Amygdala (tissue), 56 donors: ENCODE measurements at regions not wholly inside any gene's neighbourhood (a gene's known extent, or its start where the extent isn't known, plus 50 kb on each side); places are given as distances from the start of the nearest gene placed in this dataset.
A peak's percentile ranks its signal among the peaks of the same experiment; 100 is the strongest.
"Not testable (repeated sequence)": the region's sequence is repeated elsewhere in the genome, so short reads cannot be mapped to it uniquely, and the experiment has no call there.

Experiments used
- DNase-seq, 56 donors: peaks; one replicate each; lab custom pipeline; 2025; lab: John Stamatoyannopoulos, UW

- no peak for DNase-seq
Observed at GRCh38 chr4:79850626-79851025, 222.4 kb downstream of the ANTXR2 start.

GRCh38 chr4:79848329-79848728 is 224.7 kb downstream of the ANTXR2 start:
- no peak for DNase-seq

DNA sequence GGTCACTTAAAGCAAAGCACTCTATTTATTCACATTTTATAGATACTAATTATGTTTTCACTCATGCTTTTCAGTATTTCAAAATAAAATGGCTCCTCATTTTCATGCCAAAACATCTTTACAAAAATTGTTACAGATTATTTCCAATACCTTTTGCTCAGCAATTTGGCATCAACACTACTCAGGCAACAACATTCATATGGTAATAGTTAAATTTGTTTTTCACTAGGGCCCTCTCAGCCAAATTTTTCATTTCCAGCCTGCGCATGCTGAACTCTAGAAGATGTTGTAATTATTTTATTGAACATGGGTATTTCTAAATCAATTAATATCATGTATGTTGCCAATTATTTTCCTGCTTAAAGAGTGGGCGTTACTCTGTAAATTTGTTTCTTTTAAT is 225.6 kb downstream of the ANTXR2 start:
- no peak for DNase-seq

DNA sequence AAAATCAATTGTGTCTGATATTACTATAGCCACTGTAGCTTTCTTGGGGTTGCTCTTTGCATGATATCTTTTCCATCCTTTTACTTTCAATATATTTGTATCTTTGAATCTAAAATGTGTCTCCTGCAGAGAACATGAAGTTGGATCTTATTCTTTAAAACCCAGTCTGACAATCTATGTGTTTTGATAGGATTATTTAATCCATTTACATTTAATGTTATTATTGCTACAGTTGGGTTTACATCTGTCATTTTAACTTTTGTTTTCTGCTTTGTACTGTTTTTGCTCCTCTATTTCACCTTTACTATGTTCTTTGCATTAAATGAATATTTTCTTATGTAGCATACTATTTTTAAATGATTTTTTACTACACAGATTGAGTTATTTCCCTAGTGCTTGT is 230.9 kb downstream of the ANTXR2 start:
- DNase-seq, result no peak

GRCh38 chr4:79833857-79834256 is 239.2 kb downstream of the ANTXR2 start:
- no peak for DNase-seq

DNA sequence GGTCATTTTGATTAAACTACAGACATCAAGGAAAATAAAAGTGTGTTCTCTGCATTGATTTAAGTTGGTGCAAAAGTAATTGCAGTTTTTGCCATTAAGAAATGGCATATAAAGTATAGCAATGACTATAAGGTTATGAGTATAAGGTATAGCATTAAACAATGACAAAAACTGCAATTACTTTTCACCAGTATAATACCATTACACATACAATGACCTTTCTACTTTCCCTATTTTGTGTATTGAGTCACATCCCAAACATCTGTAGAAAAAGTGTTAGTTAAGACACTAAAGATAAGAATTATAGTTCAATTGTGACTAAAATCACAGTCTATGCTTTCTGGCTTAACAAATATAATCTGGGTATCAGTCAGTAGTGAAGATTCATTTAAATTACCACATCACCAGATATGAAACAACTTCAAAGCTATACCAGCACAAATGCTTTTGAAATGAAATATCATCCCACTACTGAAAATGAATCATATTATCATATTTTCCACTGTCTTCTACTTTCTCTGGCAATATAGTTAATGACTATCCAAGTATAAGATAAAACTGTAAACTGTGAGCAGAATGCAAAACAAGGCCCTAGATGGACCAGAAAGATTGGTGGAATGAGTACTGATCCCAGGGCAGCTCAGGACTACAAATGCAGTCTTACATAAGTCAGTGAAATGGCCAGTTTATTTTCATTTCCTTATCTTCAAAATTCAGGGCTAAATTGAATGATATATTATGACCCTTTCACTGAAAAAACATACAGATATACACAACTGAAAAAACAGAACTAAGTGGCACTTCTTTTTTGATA is 241.1 kb downstream of the ANTXR2 start:
- DNase-seq, result no peak

DNA sequence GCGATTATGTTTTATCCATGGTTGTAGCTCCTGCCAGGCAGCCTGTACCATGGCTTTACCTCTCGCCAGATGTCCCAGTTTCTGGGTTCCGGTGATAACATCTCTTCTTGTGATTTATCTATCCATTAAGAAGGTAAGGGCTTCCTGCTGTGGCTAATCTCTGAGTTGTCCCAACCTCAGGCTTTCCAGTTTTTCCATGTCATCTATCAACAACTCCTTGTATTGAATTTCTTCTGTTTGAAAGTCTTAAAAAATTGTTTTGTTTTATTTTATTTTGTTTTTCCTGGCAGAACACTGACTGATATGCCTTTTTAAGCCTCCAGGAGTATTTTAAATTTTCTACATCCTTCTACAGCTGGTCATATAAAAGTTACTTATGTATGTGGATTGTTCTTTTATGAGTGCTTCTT is 241.9 kb downstream of the ANTXR2 start:
- DNase-seq, result no peak

- DNase-seq, result no peak
Observed at GRCh38 chr4:79827283-79827682, 245.7 kb downstream of the ANTXR2 start.

DNA sequence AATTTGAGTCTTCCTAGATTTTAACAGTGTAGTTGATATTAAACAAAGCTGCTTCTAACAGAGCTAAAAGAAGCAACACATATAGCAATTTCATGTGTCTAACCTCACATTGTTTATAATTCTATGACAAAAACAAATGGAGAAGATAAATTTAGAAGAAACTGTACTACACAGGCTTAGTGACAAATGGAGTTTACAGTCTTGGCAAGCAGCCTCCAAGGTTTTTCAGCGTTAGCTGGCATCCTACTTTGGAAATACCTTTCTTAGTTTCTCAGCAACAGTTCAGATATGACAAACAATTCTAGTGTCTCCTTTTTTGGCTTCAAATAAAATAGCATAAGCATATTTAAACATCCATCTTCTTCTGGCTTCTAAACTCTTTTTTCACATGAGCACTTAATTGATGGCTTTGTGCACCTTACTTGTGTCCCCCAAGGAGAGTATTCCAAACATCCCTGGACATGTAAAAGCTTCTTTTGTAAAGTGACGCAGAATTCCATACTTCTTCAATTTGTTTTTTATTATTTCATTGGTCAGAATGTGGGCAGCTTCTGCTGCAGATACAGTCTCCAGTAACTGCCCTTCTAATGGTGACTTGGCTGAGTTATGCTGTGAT is 249.8 kb downstream of the ANTXR2 start:
- peak in 6 of 56 donors; percentile 0 to 11 (median 6) for DNase-seq

- no peak for DNase-seq
Observed at GRCh38 chr4:79820427-79820826, 252.6 kb downstream of the ANTXR2 start.

DNA sequence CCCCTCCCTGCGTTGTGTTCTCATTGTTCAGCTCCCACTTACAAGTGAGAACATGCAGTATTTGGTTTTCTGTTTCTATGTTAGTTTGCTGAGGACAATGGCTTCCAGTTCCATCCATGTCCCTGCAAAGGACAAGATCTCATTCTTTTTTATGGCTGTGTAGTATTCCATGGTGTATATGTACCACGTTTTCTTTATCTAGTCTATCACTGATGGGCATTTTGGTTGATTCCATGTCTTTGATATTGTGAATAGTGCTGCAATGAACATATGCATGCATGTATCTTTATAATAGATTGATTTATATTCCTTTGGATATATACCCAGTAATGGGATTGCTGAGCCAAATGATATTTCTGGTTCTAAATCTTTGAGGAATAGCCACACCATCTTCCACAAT is 265.1 kb downstream of the ANTXR2 start:
- not testable (repeated sequence) for DNase-seq

DNA sequence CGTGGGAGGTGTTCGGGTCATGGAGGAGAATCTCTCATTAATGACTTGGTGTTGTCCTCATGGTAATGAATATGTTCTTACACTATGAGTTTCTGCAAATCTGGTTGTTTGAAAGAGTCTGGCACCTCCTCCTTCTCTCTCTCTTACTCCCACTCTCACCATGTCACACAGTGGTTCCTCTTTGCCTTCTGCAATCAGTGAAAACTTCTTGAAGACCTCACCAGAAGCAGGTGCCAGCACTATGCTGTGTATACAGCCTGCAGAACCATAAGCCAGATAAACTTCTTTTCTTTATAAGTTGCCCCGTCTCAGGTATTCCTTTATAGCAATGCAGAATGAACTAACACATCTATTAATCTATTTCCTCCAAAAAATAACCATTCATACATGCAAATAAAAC is 275.0 kb downstream of the ANTXR2 start:
- no peak for DNase-seq

DNA sequence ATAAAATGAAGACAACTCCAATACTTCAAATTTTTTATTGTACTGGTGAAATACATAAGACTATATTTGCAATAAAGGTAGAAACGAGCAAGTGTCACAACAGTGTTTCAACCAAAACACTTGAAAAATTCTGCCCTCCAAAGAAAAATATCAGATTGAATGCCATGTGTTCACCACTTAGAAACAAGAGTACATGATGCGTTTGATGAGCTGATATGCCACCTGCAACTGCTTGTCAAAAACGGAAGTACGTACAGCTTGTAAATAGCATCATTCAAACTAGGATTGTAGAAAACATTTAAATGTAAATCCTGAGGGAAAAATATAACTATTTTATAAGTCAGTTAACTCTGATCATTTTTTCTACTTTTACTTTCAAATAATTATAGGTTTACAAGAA is 276.1 kb downstream of the ANTXR2 start:
- no peak for DNase-seq

DNA sequence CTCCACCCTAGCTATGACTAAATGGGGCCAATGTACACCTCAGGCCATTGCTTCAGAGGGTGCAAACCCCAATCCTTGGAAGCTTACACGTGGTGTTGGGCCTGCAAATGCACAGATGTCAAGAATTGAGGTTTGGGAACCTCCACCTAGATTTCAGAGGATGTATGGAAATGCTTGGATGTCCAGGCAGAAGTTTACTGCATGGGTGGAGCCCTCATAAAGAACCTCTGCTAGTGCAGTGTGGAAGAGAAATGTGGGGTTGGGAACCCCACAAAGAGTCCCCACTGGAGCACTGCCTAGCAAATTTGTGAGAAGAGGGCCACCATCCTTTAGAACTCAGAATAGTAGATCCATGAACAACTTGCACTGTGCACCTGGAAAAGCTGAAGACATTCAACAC is 284.1 kb downstream of the ANTXR2 start:
- DNase-seq, result no peak

- no peak for DNase-seq
Observed at GRCh38 chr4:79780129-79780528, 292.9 kb downstream of the ANTXR2 start.

DNA sequence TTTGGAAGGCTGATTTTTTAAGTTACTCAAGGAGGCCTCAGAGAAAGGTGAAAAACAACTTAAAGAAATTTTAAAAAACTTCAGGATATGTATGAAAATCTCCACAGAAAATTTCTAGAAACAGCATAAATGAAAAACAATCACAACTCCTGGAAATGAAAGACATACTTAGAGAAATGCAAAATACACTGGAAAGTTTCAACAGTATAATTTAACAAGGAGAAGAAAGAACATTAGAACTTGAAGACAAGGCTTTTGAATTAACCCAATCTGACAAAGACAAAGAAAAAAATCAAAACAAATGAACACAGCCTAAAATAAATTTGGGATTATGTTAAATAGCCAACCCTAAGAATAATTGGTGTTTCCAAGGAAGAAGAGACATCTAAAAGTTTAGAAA is 300.5 kb downstream of the ANTXR2 start:
- DNase-seq, result no peak

GRCh38 chr4:79764120-79764519 is 308.9 kb downstream of the ANTXR2 start:
- DNase-seq, result no peak

DNA sequence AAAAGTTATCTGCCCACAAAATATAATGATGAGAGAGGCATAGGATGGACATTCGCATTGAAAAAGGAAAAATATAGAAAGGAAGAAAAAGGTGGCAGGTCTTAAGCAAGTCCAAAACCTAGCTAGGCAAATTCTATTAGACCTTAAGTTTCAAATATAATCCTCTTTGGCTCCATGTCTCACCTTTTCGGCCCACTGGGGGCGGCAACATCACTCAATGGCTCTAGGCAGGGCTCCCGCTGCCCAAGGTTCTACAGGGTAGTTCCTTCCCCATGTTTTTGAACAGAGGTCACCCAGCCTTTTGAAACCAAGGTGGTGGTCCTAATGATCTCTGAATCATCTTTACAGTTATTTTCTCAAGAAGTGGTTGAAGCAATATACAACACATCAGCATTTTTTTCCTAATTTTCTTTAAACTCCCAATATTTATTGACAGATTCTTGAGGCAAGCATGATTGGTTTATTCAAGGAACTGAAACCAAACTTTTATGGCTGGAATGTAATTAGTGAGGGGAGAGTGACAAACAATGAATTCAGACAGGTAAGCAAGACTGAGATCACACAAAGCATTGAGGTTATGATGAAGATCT is 309.4 kb downstream of the ANTXR2 start:
- no peak for DNase-seq

DNA sequence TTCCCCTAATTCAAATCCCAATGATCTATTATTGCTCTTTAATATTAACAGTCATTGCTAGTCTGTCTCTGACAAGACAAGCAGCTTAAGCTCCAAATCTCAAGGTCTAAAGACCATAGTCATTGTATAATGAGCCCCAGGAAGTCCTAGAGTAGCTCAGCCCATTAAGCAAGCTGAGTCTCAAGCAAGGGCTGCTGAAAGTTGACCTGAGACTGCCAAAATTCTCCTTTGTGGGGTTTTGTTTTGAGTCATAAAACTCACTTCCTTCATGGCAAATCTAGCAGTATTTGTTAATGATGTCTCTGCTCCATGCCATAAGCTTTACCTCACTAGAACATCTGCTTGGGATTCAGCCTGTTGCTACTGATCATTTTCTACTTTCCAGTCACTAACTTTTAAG is 313.2 kb downstream of the ANTXR2 start:
- no peak for DNase-seq

GRCh38 chr4:79757600-79757999 is 315.4 kb downstream of the ANTXR2 start:
- no peak for DNase-seq

GRCh38 chr4:79756140-79756895 is 316.7 kb downstream of the ANTXR2 start:
- DNase-seq, result no peak
